ENCODE measurements at regions not wholly inside any gene's neighbourhood (a gene's known extent, or its start where the extent isn't known, plus 50 kb on each side); places are given as distances from the start of the nearest gene placed in this dataset.

DNA sequence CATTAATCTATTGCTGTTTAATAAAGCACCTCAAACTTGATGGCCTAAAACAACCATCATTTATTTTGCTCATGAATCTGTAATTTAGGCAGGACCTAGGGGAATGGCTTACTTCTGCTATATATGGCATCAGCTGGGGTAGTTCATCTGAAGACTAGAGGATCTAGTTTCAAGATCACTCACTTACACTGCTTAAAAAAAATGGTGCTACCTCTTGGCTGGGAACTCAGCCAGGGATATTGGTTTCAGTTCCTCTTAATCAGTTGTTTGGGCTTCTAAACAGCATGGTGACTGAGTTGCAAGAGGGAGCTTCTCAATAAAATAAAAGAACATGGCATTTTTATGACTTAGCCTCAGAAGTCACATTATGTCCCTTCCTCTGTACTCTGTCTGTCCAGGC, 142.0 kb downstream of the FAM114A2 start (continued):
- TF ChIP-seq ELK4 (CRISPR knock-in tag; IDR thresholded peaks at IDR 0.05; ENCODE audit: borderline replicate concordance) (no peak), ZNF383 (CRISPR knock-in tag; IDR thresholded peaks at IDR 0.05; ENCODE audit: borderline replicate concordance) (no peak)
- TF ChIP-seq, protein P1, sequence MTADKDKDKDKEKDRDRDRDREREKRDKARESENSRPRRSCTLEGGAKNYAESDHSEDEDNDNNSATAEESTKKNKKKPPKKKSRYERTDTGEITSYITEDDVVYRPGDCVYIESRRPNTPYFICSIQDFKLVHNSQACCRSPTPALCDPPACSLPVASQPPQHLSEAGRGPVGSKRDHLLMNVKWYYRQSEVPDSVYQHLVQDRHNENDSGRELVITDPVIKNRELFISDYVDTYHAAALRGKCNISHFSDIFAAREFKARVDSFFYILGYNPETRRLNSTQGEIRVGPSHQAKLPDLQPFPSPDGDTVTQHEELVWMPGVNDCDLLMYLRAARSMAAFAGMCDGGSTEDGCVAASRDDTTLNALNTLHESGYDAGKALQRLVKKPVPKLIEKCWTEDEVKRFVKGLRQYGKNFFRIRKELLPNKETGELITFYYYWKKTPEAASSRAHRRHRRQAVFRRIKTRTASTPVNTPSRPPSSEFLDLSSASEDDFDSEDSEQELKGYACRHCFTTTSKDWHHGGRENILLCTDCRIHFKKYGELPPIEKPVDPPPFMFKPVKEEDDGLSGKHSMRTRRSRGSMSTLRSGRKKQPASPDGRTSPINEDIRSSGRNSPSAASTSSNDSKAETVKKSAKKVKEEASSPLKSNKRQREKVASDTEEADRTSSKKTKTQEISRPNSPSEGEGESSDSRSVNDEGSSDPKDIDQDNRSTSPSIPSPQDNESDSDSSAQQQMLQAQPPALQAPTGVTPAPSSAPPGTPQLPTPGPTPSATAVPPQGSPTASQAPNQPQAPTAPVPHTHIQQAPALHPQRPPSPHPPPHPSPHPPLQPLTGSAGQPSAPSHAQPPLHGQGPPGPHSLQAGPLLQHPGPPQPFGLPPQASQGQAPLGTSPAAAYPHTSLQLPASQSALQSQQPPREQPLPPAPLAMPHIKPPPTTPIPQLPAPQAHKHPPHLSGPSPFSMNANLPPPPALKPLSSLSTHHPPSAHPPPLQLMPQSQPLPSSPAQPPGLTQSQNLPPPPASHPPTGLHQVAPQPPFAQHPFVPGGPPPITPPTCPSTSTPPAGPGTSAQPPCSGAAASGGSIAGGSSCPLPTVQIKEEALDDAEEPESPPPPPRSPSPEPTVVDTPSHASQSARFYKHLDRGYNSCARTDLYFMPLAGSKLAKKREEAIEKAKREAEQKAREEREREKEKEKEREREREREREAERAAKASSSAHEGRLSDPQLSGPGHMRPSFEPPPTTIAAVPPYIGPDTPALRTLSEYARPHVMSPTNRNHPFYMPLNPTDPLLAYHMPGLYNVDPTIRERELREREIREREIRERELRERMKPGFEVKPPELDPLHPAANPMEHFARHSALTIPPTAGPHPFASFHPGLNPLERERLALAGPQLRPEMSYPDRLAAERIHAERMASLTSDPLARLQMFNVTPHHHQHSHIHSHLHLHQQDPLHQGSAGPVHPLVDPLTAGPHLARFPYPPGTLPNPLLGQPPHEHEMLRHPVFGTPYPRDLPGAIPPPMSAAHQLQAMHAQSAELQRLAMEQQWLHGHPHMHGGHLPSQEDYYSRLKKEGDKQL (CRISPR knock-in tag; IDR thresholded peaks at IDR 0.05; ENCODE audit: low read depth): no peak

DNA sequence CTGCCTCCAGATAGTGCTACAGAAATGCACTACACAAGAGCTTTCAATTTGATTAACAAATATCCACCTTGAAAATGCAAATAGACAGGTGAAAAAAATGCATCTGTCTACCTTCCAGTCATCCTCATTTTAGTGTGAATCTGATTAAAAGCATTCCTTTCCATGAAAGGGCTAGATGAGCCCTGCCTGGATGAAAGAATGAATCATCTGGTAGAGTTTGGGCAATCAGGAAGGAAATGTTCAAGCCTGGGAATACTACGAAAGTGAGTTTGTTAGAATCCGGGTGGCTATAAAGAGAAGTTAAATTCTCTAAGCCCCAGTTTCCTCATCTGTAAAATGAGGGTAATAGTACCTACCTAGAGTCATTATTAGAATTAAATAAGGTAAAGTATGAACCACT, 142.6 kb downstream of the FAM114A2 start:
- no peak for TF ChIP-seq ZNF598 (CRISPR knock-in tag; IDR thresholded peaks at IDR 0.05; ENCODE audit: borderline replicate concordance)
- TF ChIP-seq ZNF883 (CRISPR knock-in tag; IDR thresholded peaks at IDR 0.05; ENCODE audit: not compliant biosample characterization): no peak
- TF ChIP-seq ZNF816 (CRISPR knock-in tag; IDR thresholded peaks at IDR 0.05; ENCODE audit: borderline replicate concordance): no peak
- no peak for TF ChIP-seq SALL1 (CRISPR knock-in tag; IDR thresholded peaks at IDR 0.05)
- TF ChIP-seq GTF3A (CRISPR knock-in tag; conservative IDR thresholded peaks at IDR 0.05): no peak
- TF ChIP-seq ARNT (IDR thresholded peaks at IDR 0.05): no peak
- TF ChIP-seq RAD51 (IDR thresholded peaks at IDR 0.05; ENCODE audit: borderline replicate concordance): no peak
- TF ChIP-seq FOXO1 (CRISPR knock-in tag; IDR thresholded peaks at IDR 0.05): no peak
- TF ChIP-seq ZNF674 (CRISPR knock-in tag; IDR thresholded peaks at IDR 0.05; ENCODE audit: low read depth): no peak
- no peak for TF ChIP-seq TFDP2 (CRISPR knock-in tag; IDR thresholded peaks at IDR 0.05)
- TF ChIP-seq ERF (CRISPR knock-in tag; IDR thresholded peaks at IDR 0.05): no peak
- TF ChIP-seq, protein P2, sequence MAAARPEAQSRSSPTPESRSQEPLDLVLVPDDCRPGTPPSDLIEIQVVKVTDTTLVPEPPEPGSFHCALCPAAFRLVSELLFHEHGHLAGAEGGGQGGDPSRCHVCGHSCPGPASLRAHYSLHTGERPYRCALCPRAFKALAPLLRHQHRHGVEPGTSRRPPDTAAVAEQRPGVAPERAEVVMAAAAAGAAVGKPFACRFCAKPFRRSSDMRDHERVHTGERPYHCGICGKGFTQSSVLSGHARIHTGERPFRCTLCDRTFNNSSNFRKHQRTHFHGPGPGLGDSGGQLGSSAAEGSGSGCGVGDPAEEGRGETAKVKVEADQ (CRISPR knock-in tag; IDR thresholded peaks at IDR 0.05; ENCODE audit: borderline replicate concordance): no peak
- no peak for TF ChIP-seq KLF16 (CRISPR knock-in tag; IDR thresholded peaks at IDR 0.05)
- Histone ChIP-seq H2AFZ (ENCODE audit: low read length) (no peak overlapping the region), H3K9me3 (ENCODE audit: low read length) (no peaks in the 10 kb centered on the region), H3K79me2 (ENCODE audit: insufficient read depth, low read length) (no peaks in the 10 kb centered on the region), H3K27ac (ENCODE audit: extremely low read length, insufficient read depth, low read length) (no peak overlapping the region), H3K4me1 (ENCODE audit: insufficient read depth, low read length) (no peaks in the 10 kb centered on the region), H3K36me3 (replicated peaks in 1 of 2; ENCODE audit: control insufficient read depth in 1 of 2, insufficient read depth in 2 of 2, low read length in 2 of 2) (no peaks in the 10 kb centered on the region), H3K9ac (ENCODE audit: insufficient read depth, low read depth, low read length) (no peak overlapping the region), H3K27me3 (ENCODE audit: control insufficient read depth in 1 of 2, insufficient read depth in 2 of 2, low read length in 2 of 2) (no peaks in the 10 kb centered on the region; a peak in 1 of 5 replicates), H3K4me2 (ENCODE audit: low read depth, low read length) (no peak overlapping the region), H4K20me1 (ENCODE audit: insufficient read depth, low read length) (no peaks in the 10 kb centered on the region), H3K4me3 (replicated peaks in 1 of 3; ENCODE audit: insufficient read depth in 1 of 3, low read depth in 2 of 3, low read length in 3 of 3) (no peak overlapping the region)
- DNase-seq (ENCODE audit: low spot score) (no peak), ATAC-seq (no peak), FAIRE-seq (no peak)
- POLR2A ChIA-PET: no interaction called here
- CTCF ChIA-PET (ENCODE audit: low intra/inter-chr PET ratio, low total read pairs): no interaction called here
- WGBS (ENCODE audit: low lambda C conversion rate): 2% methylated on average over 2 of the region's 2 CpGs
- BruUV-seq (replicated peaks): no TSS peak
- intact Hi-C loops (cut with micrococcal nuclease; ENCODE audit: unreplicated experiment) (no loop called here), in situ Hi-C loops (cut with HindIII; ENCODE audit: extremely low pct_ligation_motif_present, low pct_unique_long_range_greater_than_20kb) (no loop called here)
